ENCODE measurements at regions not wholly inside any gene's neighbourhood (a gene's known extent, or its start where the extent isn't known, plus 50 kb on each side); places are given as distances from the start of the nearest gene placed in this dataset.

DNA sequence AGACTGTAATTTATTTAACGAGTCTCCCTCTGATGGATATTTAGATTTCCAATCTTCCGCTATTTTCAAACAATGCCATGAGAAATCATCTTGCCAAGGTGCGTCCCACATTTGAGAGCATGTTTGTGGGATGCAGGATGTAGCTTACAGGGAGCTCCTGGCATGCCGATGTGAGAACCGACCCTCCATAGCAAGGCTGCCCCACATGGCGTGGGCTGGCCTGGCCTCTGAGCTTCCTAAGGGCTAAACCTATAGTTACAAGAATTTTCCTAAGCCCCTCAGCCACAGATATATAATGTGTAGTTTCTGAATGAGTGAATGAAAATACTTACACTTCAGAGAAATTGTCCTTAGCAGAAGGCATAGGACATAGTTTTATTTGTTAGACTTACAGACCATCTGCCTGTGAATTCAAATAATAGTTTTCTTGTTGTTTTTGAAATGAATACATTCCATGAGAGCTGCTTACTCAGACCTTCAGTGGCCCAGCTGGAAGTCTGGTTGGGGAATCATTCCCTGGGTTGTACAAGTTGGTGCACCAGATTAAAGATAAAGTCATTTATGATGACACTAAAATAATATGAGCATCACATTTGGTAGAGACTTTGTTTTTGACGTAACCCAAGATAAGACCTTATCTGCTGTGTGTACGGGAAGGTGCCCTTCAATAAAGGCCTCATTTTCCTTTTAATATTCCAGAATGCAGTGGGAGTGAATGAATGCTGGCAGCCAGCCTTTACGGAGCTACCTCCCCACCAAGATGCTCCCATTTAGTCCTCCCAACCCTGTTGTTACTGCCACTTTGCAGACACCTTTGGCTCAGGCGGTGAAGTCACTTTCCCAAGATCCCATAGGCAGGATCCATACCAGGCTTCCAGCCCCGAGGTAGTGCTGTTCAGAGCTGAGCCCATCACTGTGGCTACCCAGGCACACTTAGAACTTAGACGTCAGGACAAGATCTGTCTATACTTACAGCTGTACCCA is 107.1 kb downstream of the GLI2 start:
- Histone ChIP-seq H3K36me3 (ENCODE audit: insufficient read depth) (no peaks in the 10 kb centered on the region), H3K9ac (no peak overlapping the region), H3K79me2 (ENCODE audit: insufficient read depth, low read depth) (no peaks in the 10 kb centered on the region), H3K4me2 (no peak overlapping the region), H3K27me3 (ENCODE audit: insufficient read depth, low read depth) (no peaks in the 10 kb centered on the region), H3K4me3 (IDR thresholded peaks at IDR 0.05; ENCODE audit: insufficient read depth, low read depth, low read length) (no peak overlapping the region), H4K20me1 (ENCODE audit: insufficient read depth) (no peaks in the 10 kb centered on the region), H3K4me1 (ENCODE audit: low read depth, poor library complexity, severe bottlenecking) (no peaks in the 10 kb centered on the region), H2AFZ (ENCODE audit: low read depth) (no peak overlapping the region), H3K27ac (no peak overlapping the region)
- TF ChIP-seq, protein P1, sequence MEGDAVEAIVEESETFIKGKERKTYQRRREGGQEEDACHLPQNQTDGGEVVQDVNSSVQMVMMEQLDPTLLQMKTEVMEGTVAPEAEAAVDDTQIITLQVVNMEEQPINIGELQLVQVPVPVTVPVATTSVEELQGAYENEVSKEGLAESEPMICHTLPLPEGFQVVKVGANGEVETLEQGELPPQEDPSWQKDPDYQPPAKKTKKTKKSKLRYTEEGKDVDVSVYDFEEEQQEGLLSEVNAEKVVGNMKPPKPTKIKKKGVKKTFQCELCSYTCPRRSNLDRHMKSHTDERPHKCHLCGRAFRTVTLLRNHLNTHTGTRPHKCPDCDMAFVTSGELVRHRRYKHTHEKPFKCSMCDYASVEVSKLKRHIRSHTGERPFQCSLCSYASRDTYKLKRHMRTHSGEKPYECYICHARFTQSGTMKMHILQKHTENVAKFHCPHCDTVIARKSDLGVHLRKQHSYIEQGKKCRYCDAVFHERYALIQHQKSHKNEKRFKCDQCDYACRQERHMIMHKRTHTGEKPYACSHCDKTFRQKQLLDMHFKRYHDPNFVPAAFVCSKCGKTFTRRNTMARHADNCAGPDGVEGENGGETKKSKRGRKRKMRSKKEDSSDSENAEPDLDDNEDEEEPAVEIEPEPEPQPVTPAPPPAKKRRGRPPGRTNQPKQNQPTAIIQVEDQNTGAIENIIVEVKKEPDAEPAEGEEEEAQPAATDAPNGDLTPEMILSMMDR (conservative IDR thresholded peaks at IDR 0.05; ENCODE audit: low read depth, low read length): no peak

DNA sequence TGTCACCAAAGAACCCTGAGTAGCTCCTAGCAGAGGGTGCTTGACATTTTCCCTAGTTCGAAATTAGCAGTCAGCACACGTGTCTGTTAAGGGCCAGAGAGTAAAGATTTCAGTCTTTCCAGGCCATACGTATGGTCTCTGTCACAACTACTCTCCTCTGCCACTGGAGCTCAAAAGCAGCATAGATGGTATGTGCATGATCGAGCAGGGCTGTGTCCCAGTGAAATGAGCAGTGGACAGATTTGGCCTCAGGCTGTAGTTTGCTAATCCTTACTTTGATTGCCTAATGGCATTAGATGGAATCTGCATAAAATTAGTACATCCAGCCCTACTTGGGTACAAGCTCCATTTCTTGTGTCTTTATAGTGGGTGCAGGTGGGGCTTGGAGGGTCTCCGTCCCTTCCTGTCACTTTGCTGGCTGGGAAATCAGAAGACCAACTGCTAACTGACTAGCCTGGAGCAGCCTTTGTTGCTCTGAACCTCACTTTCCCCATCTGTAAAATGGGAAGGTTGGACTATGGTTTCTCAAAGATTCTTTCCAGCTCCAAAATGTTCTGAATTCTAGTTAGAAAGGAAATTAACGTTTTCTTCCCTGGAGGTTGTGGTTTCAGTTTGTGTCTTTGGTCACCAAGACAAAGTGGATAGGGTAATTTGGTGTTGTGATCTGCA is 108.5 kb downstream of the GLI2 start:
- TF ChIP-seq, protein P1 (conservative IDR thresholded peaks at IDR 0.05; ENCODE audit: low read depth, low read length): no peak
- no peaks in the 10 kb centered on the region for H3K36me3 ChIP-seq (ENCODE audit: insufficient read depth)

DNA sequence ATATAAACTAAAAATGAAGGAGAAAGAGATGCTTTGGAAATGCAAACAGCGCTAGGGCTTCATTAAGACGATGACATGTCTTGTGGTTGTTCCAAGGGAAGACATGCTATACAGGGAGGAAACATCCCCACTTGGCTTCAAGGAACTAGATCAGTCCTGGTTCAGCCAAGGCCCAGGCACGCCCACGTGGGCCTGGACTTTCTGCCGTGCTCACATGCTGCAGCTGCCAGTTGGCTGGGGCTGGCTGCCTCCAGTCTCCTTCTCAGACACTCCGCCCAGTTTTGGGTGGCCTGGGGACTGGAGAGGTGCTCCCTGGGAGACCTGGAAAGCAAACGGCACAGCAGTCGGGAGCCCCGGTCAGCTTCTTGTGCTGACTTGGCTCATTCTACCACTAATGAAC is 109.6 kb downstream of the GLI2 start:
- H3K4me3 ChIP-seq (IDR thresholded peaks at IDR 0.05; ENCODE audit: insufficient read depth, low read depth, low read length): no peak overlapping the region
- no peak overlapping the region for H3K4me2 ChIP-seq
- H3K27ac ChIP-seq: no peak overlapping the region
- H2AFZ ChIP-seq (ENCODE audit: low read depth): no peak overlapping the region
- H3K36me3 ChIP-seq (ENCODE audit: insufficient read depth): no peaks in the 10 kb centered on the region
- no peaks in the 10 kb centered on the region for H3K27me3 ChIP-seq (ENCODE audit: insufficient read depth, low read depth)
- no peaks in the 10 kb centered on the region for H4K20me1 ChIP-seq (ENCODE audit: insufficient read depth)
- H3K4me1 ChIP-seq (ENCODE audit: low read depth, poor library complexity, severe bottlenecking): no peaks in the 10 kb centered on the region
- TF ChIP-seq, protein P1 (conservative IDR thresholded peaks at IDR 0.05; ENCODE audit: low read depth, low read length): no peak
- H3K79me2 ChIP-seq (ENCODE audit: insufficient read depth, low read depth): no peaks in the 10 kb centered on the region
- no peak overlapping the region for H3K9ac ChIP-seq

More for the DNA sequence above, 108.5 kb downstream of the GLI2 start:
- Histone ChIP-seq H2AFZ (ENCODE audit: low read depth) (no peak overlapping the region), H3K4me1 (ENCODE audit: low read depth, poor library complexity, severe bottlenecking) (no peaks in the 10 kb centered on the region), H3K27ac (no peak overlapping the region), H3K27me3 (ENCODE audit: insufficient read depth, low read depth) (no peaks in the 10 kb centered on the region), H3K79me2 (ENCODE audit: insufficient read depth, low read depth) (no peaks in the 10 kb centered on the region), H3K4me2 (no peak overlapping the region), H3K9ac (no peak overlapping the region), H3K4me3 (IDR thresholded peaks at IDR 0.05; ENCODE audit: insufficient read depth, low read depth, low read length) (no peak overlapping the region), H4K20me1 (ENCODE audit: insufficient read depth) (no peaks in the 10 kb centered on the region)

DNA sequence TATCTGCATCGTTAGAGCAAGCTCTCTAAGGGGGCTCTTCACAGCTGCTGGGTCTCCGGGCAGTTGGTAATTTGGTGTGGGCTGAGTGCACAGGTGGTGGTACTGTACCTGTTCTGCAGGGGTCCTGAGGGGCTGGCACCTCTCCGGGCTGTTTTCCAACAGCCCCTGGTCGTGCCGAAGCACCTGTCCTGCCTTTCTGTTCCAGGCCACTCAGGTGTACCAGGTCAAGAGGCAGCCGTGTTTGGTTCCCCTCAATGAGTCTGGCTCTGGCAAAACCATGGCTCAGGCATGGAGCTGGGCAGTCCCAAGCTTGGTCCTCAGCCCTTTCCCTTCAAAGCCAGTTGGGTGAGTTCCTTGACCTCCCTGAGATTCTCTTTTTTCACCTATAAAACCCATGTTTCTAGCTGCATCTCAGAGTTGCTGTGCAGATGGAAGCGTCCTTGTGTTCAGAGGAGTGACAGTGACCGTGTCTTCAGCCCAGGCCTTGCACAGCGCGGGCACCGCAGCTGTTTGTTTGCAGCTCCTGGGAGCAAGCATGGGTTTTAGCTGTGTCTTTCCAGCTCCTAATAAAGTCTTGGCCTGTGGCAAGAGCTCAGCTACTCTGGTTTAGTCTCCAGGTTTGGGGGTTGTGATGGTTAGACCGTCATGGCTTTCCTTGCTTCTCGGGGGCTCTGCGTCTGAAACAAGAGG is 110.9 kb downstream of the GLI2 start:
- H3K27ac ChIP-seq: no peak overlapping the region
- TF ChIP-seq, protein P1 (conservative IDR thresholded peaks at IDR 0.05; ENCODE audit: low read depth, low read length): no peak
- H3K9ac ChIP-seq: no peak overlapping the region
- H2AFZ ChIP-seq (ENCODE audit: low read depth): no peak overlapping the region
- no peaks in the 10 kb centered on the region for H3K36me3 ChIP-seq (ENCODE audit: insufficient read depth)
- H3K79me2 ChIP-seq (ENCODE audit: insufficient read depth, low read depth): no peaks in the 10 kb centered on the region
- H4K20me1 ChIP-seq (ENCODE audit: insufficient read depth): no peaks in the 10 kb centered on the region
- no peak overlapping the region for H3K4me3 ChIP-seq (IDR thresholded peaks at IDR 0.05; ENCODE audit: insufficient read depth, low read depth, low read length)
- no peaks in the 10 kb centered on the region for H3K4me1 ChIP-seq (ENCODE audit: low read depth, poor library complexity, severe bottlenecking)
- no peak overlapping the region for H3K4me2 ChIP-seq
- H3K27me3 ChIP-seq (ENCODE audit: insufficient read depth, low read depth): no peaks in the 10 kb centered on the region

All from KMS-11 (cell line).